SJCRH30 (cell line): ENCODE measurements at regions not wholly inside any gene's neighbourhood (a gene's known extent, or its start where the extent isn't known, plus 50 kb on each side); places are given as distances from the start of the nearest gene placed in this dataset.

ENCODE experiments used
- DNase-seq, 2 experiments: peaks; one replicate each; pipeline ENCODE4 v3.0.0-alpha.2; 2015 to 2020
- H3K27ac ChIP-seq: fragments of 250-450 bp; sonication (Bioruptor Pico); 2 replicates; pipeline ENCODE4 v1.5.1; 2020; ENCODE audit warnings: mild to moderate bottlenecking, moderate library complexity
- H3K27me3 ChIP-seq: fragments of 250-450 bp; sonication (Bioruptor Pico); 2 replicates; pipeline ENCODE4 v1.5.1; 2020; ENCODE audit warnings: mild to moderate bottlenecking, moderate library complexity
- H3K36me3 ChIP-seq: fragments of 250-450 bp; sonication (Bioruptor Pico); 2 replicates; pipeline ENCODE4 v1.5.1; 2020; ENCODE audit warnings: mild to moderate bottlenecking, moderate library complexity
- H3K4me1 ChIP-seq: fragments of 250-450 bp; sonication (Bioruptor Pico); 2 replicates; pipeline ENCODE4 v1.5.1; 2020; ENCODE audit warnings: mild to moderate bottlenecking, moderate library complexity
- H3K4me3 ChIP-seq: fragments of 250-450 bp; sonication (Bioruptor Pico); 2 replicates; pipeline ENCODE4 v1.5.1; 2020; ENCODE audit warnings: mild to moderate bottlenecking, moderate library complexity
- H3K9me3 ChIP-seq: fragments of 250-450 bp; sonication (Bioruptor Pico); replicated peaks from 2 replicates; pipeline ENCODE4 v1.5.1; 2020; ENCODE audit warnings: mild to moderate bottlenecking, moderate library complexity

- no peaks in the 10 kb centered on the region for H3K9me3 ChIP-seq
- H3K27me3 ChIP-seq: no peaks in the 10 kb centered on the region
- H3K4me3 ChIP-seq: no peak overlapping the region
- no peak for DNase-seq
- no peak overlapping the region for H3K27ac ChIP-seq
- no peaks in the 10 kb centered on the region for H3K36me3 ChIP-seq
- no peaks in the 10 kb centered on the region for H3K4me1 ChIP-seq
These were observed 132.1 kb upstream of the SLC30A5 start for GRCh38 chr5:68961762-68962161.

- no peaks in the 10 kb centered on the region for H3K27me3 ChIP-seq
- H3K4me1 ChIP-seq: no peaks in the 10 kb centered on the region
- H3K27ac ChIP-seq: no peak overlapping the region
- peak; percentile 59 to 82 for DNase-seq
- H3K9me3 ChIP-seq: no peaks in the 10 kb centered on the region
- no peaks in the 10 kb centered on the region for H3K36me3 ChIP-seq
- H3K4me3 ChIP-seq: no peak overlapping the region
These were observed 130.9 kb upstream of the SLC30A5 start for GRCh38 chr5:68962757-68963484.

GRCh38 chr5:68964679-68965078 is 129.1 kb upstream of the SLC30A5 start:
- H3K4me3 ChIP-seq: no peak overlapping the region
- no peaks in the 10 kb centered on the region for H3K9me3 ChIP-seq
- no peaks in the 10 kb centered on the region for H3K4me1 ChIP-seq
- H3K27me3 ChIP-seq: no peaks in the 10 kb centered on the region
- no peak for DNase-seq
- no peaks in the 10 kb centered on the region for H3K36me3 ChIP-seq
- H3K27ac ChIP-seq: no peak overlapping the region

GRCh38 chr5:68965926-68966325 is 127.9 kb upstream of the SLC30A5 start:
- Histone ChIP-seq H3K9me3 (no peaks in the 10 kb centered on the region), H3K4me3 (no peak overlapping the region), H3K27me3 (no peaks in the 10 kb centered on the region), H3K4me1 (no peaks in the 10 kb centered on the region), H3K27ac (no peak overlapping the region), H3K36me3 (no peaks in the 10 kb centered on the region)
- no peak for DNase-seq

- no peak overlapping the region for H3K27ac ChIP-seq
- no peaks in the 10 kb centered on the region for H3K27me3 ChIP-seq
- H3K4me1 ChIP-seq: no peaks in the 10 kb centered on the region
- no peak overlapping the region for H3K4me3 ChIP-seq
- no peaks in the 10 kb centered on the region for H3K9me3 ChIP-seq
- DNase-seq: no peak
- no peaks in the 10 kb centered on the region for H3K36me3 ChIP-seq
These were observed 127.2 kb upstream of the SLC30A5 start for GRCh38 chr5:68966596-68966995.

GRCh38 chr5:68968429-68968828 is 125.4 kb upstream of the SLC30A5 start:
- Histone ChIP-seq H3K27ac (no peak overlapping the region), H3K4me1 (no peaks in the 10 kb centered on the region), H3K27me3 (0 out of 2 replicates have a peak, but pooled peaks cover 7% of the 10 kb centered on the region), H3K36me3 (no peaks in the 10 kb centered on the region), H3K9me3 (no peaks in the 10 kb centered on the region), H3K4me3 (no peak overlapping the region)
- no peak for DNase-seq

- Histone ChIP-seq H3K4me3 (no peak overlapping the region), H3K27me3 (0 out of 2 replicates have a peak, but pooled peaks cover 7% of the 10 kb centered on the region), H3K4me1 (no peaks in the 10 kb centered on the region), H3K36me3 (no peaks in the 10 kb centered on the region), H3K27ac (no peak overlapping the region), H3K9me3 (no peaks in the 10 kb centered on the region)
- DNase-seq: no peak
These were observed 123.2 kb upstream of the SLC30A5 start for GRCh38 chr5:68970617-68971016.

- H3K4me1 ChIP-seq: no peaks in the 10 kb centered on the region
- H3K27ac ChIP-seq: no peak overlapping the region
- no peak for DNase-seq
- H3K27me3 ChIP-seq: 0 out of 2 replicates have a peak, but pooled peaks cover 7% of the 10 kb centered on the region
- H3K36me3 ChIP-seq: no peaks in the 10 kb centered on the region
- no peak overlapping the region for H3K4me3 ChIP-seq
- no peaks in the 10 kb centered on the region for H3K9me3 ChIP-seq
These were observed 120.1 kb upstream of the SLC30A5 start for GRCh38 chr5:68973696-68974095.

GRCh38 chr5:68983043-68983442 is 110.8 kb upstream of the SLC30A5 start:
- H3K9me3 ChIP-seq: no peaks in the 10 kb centered on the region
- no peaks in the 10 kb centered on the region for H3K4me1 ChIP-seq
- H3K4me3 ChIP-seq: no peak overlapping the region
- no peaks in the 10 kb centered on the region for H3K27me3 ChIP-seq
- H3K36me3 ChIP-seq: no peaks in the 10 kb centered on the region
- no peak for DNase-seq
- no peak overlapping the region for H3K27ac ChIP-seq

- Histone ChIP-seq H3K27me3 (no peaks in the 10 kb centered on the region), H3K27ac (no peak overlapping the region), H3K4me3 (no peak overlapping the region), H3K4me1 (no peaks in the 10 kb centered on the region), H3K9me3 (no peaks in the 10 kb centered on the region), H3K36me3 (no peaks in the 10 kb centered on the region)
- DNase-seq: no peak
These were observed 109.9 kb upstream of the SLC30A5 start for GRCh38 chr5:68983959-68984358.

GRCh38 chr5:68991279-68992084 is 102.3 kb upstream of the SLC30A5 start:
- Histone ChIP-seq H3K9me3 (no peaks in the 10 kb centered on the region), H3K36me3 (no peaks in the 10 kb centered on the region), H3K27ac (peak overlapping the region; percentile 26), H3K27me3 (no peaks in the 10 kb centered on the region), H3K4me3 (no peak overlapping the region), H3K4me1 (peaks cover 17% of the 10 kb centered on the region)
- DNase-seq: peak in 1 of 2 experiments; percentile 34

GRCh38 chr5:68994645-68995044 is 99.2 kb upstream of the SLC30A5 start:
- Histone ChIP-seq H3K9me3 (no peaks in the 10 kb centered on the region), H3K36me3 (no peaks in the 10 kb centered on the region), H3K27ac (no peak overlapping the region), H3K4me1 (peaks cover 17% of the 10 kb centered on the region), H3K4me3 (no peak overlapping the region), H3K27me3 (no peaks in the 10 kb centered on the region)
- no peak for DNase-seq

GRCh38 chr5:68995845-68996545 is 97.8 kb upstream of the SLC30A5 start:
- Histone ChIP-seq H3K4me3 (no peak overlapping the region), H3K36me3 (no peaks in the 10 kb centered on the region), H3K27me3 (no peaks in the 10 kb centered on the region), H3K9me3 (no peaks in the 10 kb centered on the region), H3K4me1 (peaks cover 15% of the 10 kb centered on the region), H3K27ac (no peak overlapping the region)
- no peak for DNase-seq

GRCh38 chr5:68999181-68999580 is 94.6 kb upstream of the SLC30A5 start:
- H3K4me1 ChIP-seq: 0 out of 2 replicates have a peak, but pooled peaks cover 4% of the 10 kb centered on the region
- no peak overlapping the region for H3K4me3 ChIP-seq
- H3K36me3 ChIP-seq: no peaks in the 10 kb centered on the region
- no peak for DNase-seq
- H3K27me3 ChIP-seq: no peaks in the 10 kb centered on the region
- no peaks in the 10 kb centered on the region for H3K9me3 ChIP-seq
- no peak overlapping the region for H3K27ac ChIP-seq
